A673 (cell line): ENCODE measurements at regions not wholly inside any gene's neighbourhood (a gene's known extent, or its start where the extent isn't known, plus 50 kb on each side); places are given as distances from the start of the nearest gene placed in this dataset.

Experiments used
- CTCF ChIP-seq: fragments of 300-800, 200-600 bp; sonication (generic); conservative IDR thresholded peaks from 2 replicates; pipeline ENCODE4 v1.5.1; 2017; ENCODE audit warnings: low read depth, mild to moderate bottlenecking, antibody characterized with exemption, low read length, moderate library complexity, mixed read lengths
- EZH2 ChIP-seq: fragments of 200-600 bp; sonication (generic); IDR thresholded peaks from 2 replicates; pipeline ENCODE4 v1.6.1; 2017; ENCODE audit warnings: borderline replicate concordance, low read depth, mild to moderate bottlenecking, mixed read lengths, antibody characterized with exemption, low read length; ENCODE audit not compliant: poor library complexity, severe bottlenecking

- TF ChIP-seq CTCF = no peak
- no peak for TF ChIP-seq EZH2
Observed at GRCh38 chr11:119847853-119848252, 118.9 kb upstream of the NECTIN1 start.
